Keratinocyte (primary cell): ENCODE measurements at regions not wholly inside any gene's neighbourhood (a gene's known extent, or its start where the extent isn't known, plus 50 kb on each side); places are given as distances from the start of the nearest gene placed in this dataset.

Experiments
- CTCF ChIP-seq, 3 experiments: IDR thresholded peaks in 1 of 3; conservative IDR thresholded peaks in 1 of 3; optimal IDR thresholded peaks in 1 of 3; 2 replicates in 2 of 3; 3 replicates in 1 of 3; pipeline versions ENCODE3 to v1.5.1; 2011; ENCODE audit warnings: low read length in 3 of 3, mild to moderate bottlenecking in 3 of 3, moderate library complexity in 2 of 3, control low read depth in 1 of 3, inconsistent platforms in 1 of 3; ENCODE audit not compliant: insufficient read depth in 2 of 3; ENCODE audit errors: extremely low read depth in 1 of 3
- EZH2 ChIP-seq: IDR thresholded peaks from one replicate; pipeline ENCODE4 v1.6.1; 2012; ENCODE audit warnings: inconsistent platforms, mild to moderate bottlenecking, low read length, moderate library complexity

- TF ChIP-seq CTCF (optimal IDR thresholded peaks at IDR 0.05 in 1 of 3, IDR thresholded peaks at IDR 0.05 in 1 of 3, conservative IDR thresholded peaks at IDR 0.05 in 1 of 3; ENCODE audit: extremely low read depth in 1 of 3, insufficient read depth in 2 of 3, low read length in 3 of 3) = no peak
- no peak for TF ChIP-seq EZH2
Observed at GRCh38 chr2:225748609-225749008, 349.1 kb downstream of the NYAP2 start.
